K562 (cell line): ENCODE measurements at regions not wholly inside any gene's neighbourhood (a gene's known extent, or its start where the extent isn't known, plus 50 kb on each side); places are given as distances from the start of the nearest gene placed in this dataset.

ENCODE experiments used
- CGGBP1 ChIP-seq: fragments of 250-450 bp; sonication (Bioruptor Pico); IDR thresholded peaks from 2 replicates; pipeline ENCODE4 v1.9.0; 2021; ENCODE audit warnings: mild to moderate bottlenecking
- CHD7 ChIP-seq: fragments of 200-600 bp; sonication (generic); IDR thresholded peaks from one replicate; pipeline ENCODE4 v1.6.1; 2012; ENCODE audit warnings: mild to moderate bottlenecking, low read depth, low read length, inconsistent platforms
- ELK3 ChIP-seq: fragments of 450-650 bp; formaldehyde crosslinking; IDR thresholded peaks from 2 replicates; pipeline ENCODE4 v1.4.0; 2020; ENCODE audit warnings: mild to moderate bottlenecking
- HNRNPL ChIP-seq: fragments of 200-400 bp; formaldehyde crosslinking; IDR thresholded peaks from 2 replicates; pipeline ENCODE4 v1.6.1; 2017; ENCODE audit warnings: low read depth, mild to moderate bottlenecking, low read length
- HNRNPUL1 ChIP-seq: fragments of 200-400 bp; formaldehyde crosslinking; IDR thresholded peaks from 2 replicates; pipeline ENCODE4 v1.6.1; 2017; ENCODE audit warnings: low read length
- KDM2B ChIP-seq: fragments of 250-450 bp; sonication (Bioruptor Pico); IDR thresholded peaks from 2 replicates; pipeline ENCODE4 v1.8.0; 2021; ENCODE audit warnings: mild to moderate bottlenecking, moderate library complexity
- MBD1 ChIP-seq: fragments of 250-450 bp; sonication (Bioruptor Pico); IDR thresholded peaks from 2 replicates; pipeline ENCODE4 v1.8.0; 2022; ENCODE audit warnings: inconsistent platforms
- NR0B1 ChIP-seq: fragments of 450-650 bp; IDR thresholded peaks from one replicate; pipeline ENCODE4 v1.6.1; 2018; ENCODE audit warnings: mild to moderate bottlenecking, moderate library complexity; ENCODE audit not compliant: partially characterized antibody
- RB1 ChIP-seq: fragments of 450-650 bp; IDR thresholded peaks from 2 replicates; pipeline ENCODE4 v1.6.1; 2017; ENCODE audit warnings: low read depth, mild to moderate bottlenecking
- SETDB1 ChIP-seq: IDR thresholded peaks from one replicate; pipeline ENCODE4 v1.6.1; 2012; ENCODE audit warnings: low read length, control low read depth, inconsistent platforms
- TAF1 ChIP-seq: IDR thresholded peaks from 2 replicates; pipeline ENCODE4 v1.6.1; 2011; ENCODE audit warnings: mild to moderate bottlenecking, low read length, moderate library complexity; ENCODE audit not compliant: insufficient read depth, control insufficient read depth, severe bottlenecking; ENCODE audit errors: extremely low read depth
- ZNF551 ChIP-seq: fragments of 250-450 bp; sonication (Bioruptor Pico); IDR thresholded peaks from 2 replicates; pipeline ENCODE4 v1.5.0; 2021; ENCODE audit warnings: mild to moderate bottlenecking, moderate library complexity

- TF ChIP-seq NR0B1 (no peak), ZNF551 (CRISPR knock-in tag) (no peak), CHD7 (no peak), KDM2B (no peak), SETDB1 (no peak), HNRNPL (no peak), MBD1 (CRISPR knock-in tag) (no peak), CGGBP1 (CRISPR knock-in tag) (no peak), TAF1 (no peak), HNRNPUL1 (no peak), ELK3 (no peak), RB1 (no peak)
- TF ChIP-seq, all 486 proteins: peak for 0
Measured at GRCh38 chr12:87929346-87929745, 99.9 kb downstream of the C12orf50 start (continued).
